Neural progenitor cell (in vitro differentiated cells): ENCODE measurements at regions not wholly inside any gene's neighbourhood (a gene's known extent, or its start where the extent isn't known, plus 50 kb on each side); places are given as distances from the start of the nearest gene placed in this dataset.

Experiments used
- DNase-seq: peaks from one replicate; pipeline ENCODE4 v3.0.0-alpha.2; 2016; ENCODE audit warnings: low spot score
- H2AFZ ChIP-seq: fragments of 200-600 bp; sonication (generic); replicated peaks from 2 replicates; pipeline ENCODE4 v1.6.1; 2016; ENCODE audit warnings: antibody characterized with exemption
- H3F3A ChIP-seq: fragments of 200-600 bp; sonication (generic); 2 replicates; pipeline ENCODE4 v1.6.1; 2016; ENCODE audit warnings: antibody characterized with exemption, low read depth
- H3K27ac ChIP-seq: fragments of 200-600 bp; sonication (generic); 2 replicates; pipeline ENCODE4 v1.5.1; 2016; ENCODE audit warnings: mild to moderate bottlenecking
- H3K27me3 ChIP-seq: fragments of 200-600 bp; sonication (generic); 2 replicates; pipeline ENCODE4 v1.6.1; 2016; ENCODE audit warnings: mild to moderate bottlenecking, moderate library complexity
- H3K36me3 ChIP-seq: fragments of 200-600 bp; sonication (generic); 2 replicates; pipeline ENCODE4 v1.5.1; 2016
- H3K4me1 ChIP-seq: fragments of 200-600 bp; sonication (generic); 2 replicates; pipeline ENCODE4 v1.6.1; 2016; ENCODE audit warnings: mixed run types
- H3K4me2 ChIP-seq: fragments of 200-600 bp; sonication (generic); 2 replicates; pipeline ENCODE4 v1.6.1; 2016
- H3K4me3 ChIP-seq: fragments of 200-600 bp; sonication (generic); 2 replicates; pipeline ENCODE4 v1.5.1; 2016
- H3K79me2 ChIP-seq: fragments of 200-600 bp; sonication (generic); 2 replicates; pipeline ENCODE4 v1.6.1; 2016; ENCODE audit warnings: low read depth
- H3K9ac ChIP-seq: fragments of 200-600 bp; sonication (generic); 2 replicates; pipeline ENCODE4 v1.6.1; 2016
- H3K9me3 ChIP-seq: fragments of 200-600 bp; sonication (generic); 2 replicates; pipeline ENCODE4 v1.5.1; 2016; ENCODE audit warnings: low read depth
- H4K20me1 ChIP-seq: fragments of 200-600 bp; sonication (generic); 2 replicates; pipeline ENCODE4 v1.6.1; 2016; ENCODE audit warnings: low read depth
- H3K27ac Mint-ChIP-seq: 3 replicates; pipeline ENCODE4 v1.8.0; 2021; ENCODE audit warnings: mixed read lengths
- H3K27me3 Mint-ChIP-seq: 2 replicates; pipeline ENCODE4 v1.8.0; 2022; ENCODE audit warnings: low read depth, mild to moderate bottlenecking, inconsistent platforms, moderate library complexity, mixed read lengths; ENCODE audit not compliant: insufficient read depth
- H3K36me3 Mint-ChIP-seq: 3 replicates; pipeline ENCODE4 v1.8.0; 2021; ENCODE audit warnings: mixed read lengths
- H3K4me1 Mint-ChIP-seq: 3 replicates; pipeline ENCODE4 v1.8.0; 2021; ENCODE audit warnings: mixed read lengths
- H3K4me3 Mint-ChIP-seq: 3 replicates; pipeline ENCODE4 v1.8.0; 2021; ENCODE audit warnings: mild to moderate bottlenecking, moderate library complexity, mixed read lengths
- H3K9me3 Mint-ChIP-seq: 3 replicates; pipeline ENCODE4 v1.8.0; 2020; ENCODE audit warnings: mixed read lengths
- EZH2 ChIP-seq: fragments of 200-600 bp; sonication (generic); IDR thresholded peaks from 2 replicates; pipeline ENCODE4 v1.6.1; 2017; ENCODE audit warnings: antibody characterized with exemption, mild to moderate bottlenecking, moderate library complexity
- EZH2phosphoT487 ChIP-seq: fragments of 200-600 bp; sonication (generic); IDR thresholded peaks from 2 replicates; pipeline ENCODE4 v1.6.1; 2017; ENCODE audit warnings: antibody characterized with exemption
- TF ChIP-seq, protein P1 (sequence below): fragments of 200-600 bp; sonication (generic); IDR thresholded peaks from 2 replicates; pipeline ENCODE4 v1.5.1; 2017; ENCODE audit warnings: antibody characterized with exemption, mild to moderate bottlenecking

DNA sequence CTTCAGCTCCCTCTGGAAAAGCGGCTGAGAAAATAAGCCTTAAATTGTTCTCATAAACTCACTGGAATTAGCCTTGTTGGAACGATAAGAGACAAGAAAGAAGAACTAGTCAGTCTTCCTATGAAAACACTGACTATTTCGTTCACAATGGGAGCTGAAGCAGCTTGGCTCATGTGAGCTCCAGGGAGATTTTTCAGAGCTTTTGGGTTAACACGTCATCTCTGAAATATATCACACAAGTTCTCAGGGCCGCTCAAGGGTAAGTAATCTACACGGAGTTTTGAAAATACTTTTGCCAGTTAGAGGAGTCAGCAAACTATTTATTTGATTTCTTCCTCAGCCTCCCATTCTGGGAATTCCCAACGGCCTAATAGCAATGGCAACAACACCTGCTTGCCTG lies 316.2 kb upstream of the MGAT5 start:
- H3K9me3 Mint-ChIP-seq: no peaks in the 10 kb centered on the region
- H3K79me2 ChIP-seq: no peaks in the 10 kb centered on the region
- H2AFZ ChIP-seq: peak overlapping the region; percentile 38
- no peak overlapping the region for H3K9ac ChIP-seq
- H3K4me1 Mint-ChIP-seq: peaks cover 4% of the 10 kb centered on the region
- H3K27me3 Mint-ChIP-seq: peaks cover 2% of the 10 kb centered on the region
- no peaks in the 10 kb centered on the region for H4K20me1 ChIP-seq
- no peak overlapping the region for H3K4me3 ChIP-seq
- TF ChIP-seq, protein P1, sequence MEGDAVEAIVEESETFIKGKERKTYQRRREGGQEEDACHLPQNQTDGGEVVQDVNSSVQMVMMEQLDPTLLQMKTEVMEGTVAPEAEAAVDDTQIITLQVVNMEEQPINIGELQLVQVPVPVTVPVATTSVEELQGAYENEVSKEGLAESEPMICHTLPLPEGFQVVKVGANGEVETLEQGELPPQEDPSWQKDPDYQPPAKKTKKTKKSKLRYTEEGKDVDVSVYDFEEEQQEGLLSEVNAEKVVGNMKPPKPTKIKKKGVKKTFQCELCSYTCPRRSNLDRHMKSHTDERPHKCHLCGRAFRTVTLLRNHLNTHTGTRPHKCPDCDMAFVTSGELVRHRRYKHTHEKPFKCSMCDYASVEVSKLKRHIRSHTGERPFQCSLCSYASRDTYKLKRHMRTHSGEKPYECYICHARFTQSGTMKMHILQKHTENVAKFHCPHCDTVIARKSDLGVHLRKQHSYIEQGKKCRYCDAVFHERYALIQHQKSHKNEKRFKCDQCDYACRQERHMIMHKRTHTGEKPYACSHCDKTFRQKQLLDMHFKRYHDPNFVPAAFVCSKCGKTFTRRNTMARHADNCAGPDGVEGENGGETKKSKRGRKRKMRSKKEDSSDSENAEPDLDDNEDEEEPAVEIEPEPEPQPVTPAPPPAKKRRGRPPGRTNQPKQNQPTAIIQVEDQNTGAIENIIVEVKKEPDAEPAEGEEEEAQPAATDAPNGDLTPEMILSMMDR: no peak
- no peak for TF ChIP-seq EZH2
- no peak for TF ChIP-seq EZH2phosphoT487
- no peaks in the 10 kb centered on the region for H3K27me3 ChIP-seq
- no peaks in the 10 kb centered on the region for H3K36me3 Mint-ChIP-seq
- no peaks in the 10 kb centered on the region for H3K36me3 ChIP-seq
- no peak overlapping the region for H3K27ac ChIP-seq
- H3K4me1 ChIP-seq: peaks cover 12% of the 10 kb centered on the region
- no peak overlapping the region for H3K4me3 Mint-ChIP-seq
- no peaks in the 10 kb centered on the region for H3K9me3 ChIP-seq
- no peak overlapping the region for H3K27ac Mint-ChIP-seq
- no peaks in the 10 kb centered on the region for H3F3A ChIP-seq
- no peak for DNase-seq
- no peak overlapping the region for H3K4me2 ChIP-seq

DNA sequence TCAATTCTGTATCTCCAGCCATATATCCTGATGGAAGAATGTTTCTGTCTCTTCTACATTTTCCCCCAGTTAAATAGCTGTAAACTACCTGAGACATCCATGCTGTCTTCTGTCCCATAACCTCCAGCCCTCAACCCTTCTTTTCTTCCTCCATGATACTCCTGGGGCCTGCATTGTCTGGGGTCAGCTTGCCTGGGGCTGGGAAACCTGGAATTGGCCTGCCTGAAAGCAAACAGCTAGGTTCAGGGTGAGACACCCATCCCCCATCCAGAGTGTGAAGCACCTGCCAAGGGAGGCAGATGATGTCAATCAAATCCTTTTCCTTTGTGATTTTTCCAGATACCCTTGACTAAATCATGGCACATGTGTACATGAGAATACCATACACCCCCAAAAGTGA lies 313.7 kb upstream of the MGAT5 start:
- peaks cover 2% of the 10 kb centered on the region for H3K27me3 Mint-ChIP-seq

DNA sequence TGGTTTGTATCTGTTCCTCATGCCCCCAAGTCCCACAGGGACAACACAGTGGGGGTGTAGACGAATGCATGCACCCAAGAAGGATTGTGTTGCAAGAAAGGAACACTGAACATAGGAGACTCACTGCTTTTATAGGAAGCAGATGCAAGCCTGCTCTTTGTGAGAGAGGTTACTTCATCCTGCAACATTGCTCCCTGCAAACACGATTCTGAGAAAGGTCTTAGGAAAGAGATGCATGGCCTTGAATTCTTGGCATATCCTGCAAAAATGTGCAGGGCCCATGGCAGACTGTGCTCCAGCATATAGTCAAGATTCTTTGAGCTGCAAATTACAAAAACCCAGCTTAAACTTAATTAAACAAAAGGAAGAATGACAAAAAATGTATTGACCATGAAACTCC lies 312.2 kb upstream of the MGAT5 start:
- Histone ChIP-seq H2AFZ (no peak overlapping the region), H3F3A (no peaks in the 10 kb centered on the region), H3K4me1 (peaks cover 19% of the 10 kb centered on the region), H3K9ac (no peak overlapping the region), H3K36me3 (no peaks in the 10 kb centered on the region), H3K9me3 (no peaks in the 10 kb centered on the region), H3K4me2 (no peak overlapping the region), H3K4me3 (no peak overlapping the region), H3K27ac (no peak overlapping the region), H3K27me3 (no peaks in the 10 kb centered on the region), H3K79me2 (no peaks in the 10 kb centered on the region), H4K20me1 (no peaks in the 10 kb centered on the region)
- H3K27ac Mint-ChIP-seq: no peak overlapping the region
- DNase-seq: no peak
- no peak overlapping the region for H3K4me3 Mint-ChIP-seq
- H3K9me3 Mint-ChIP-seq: no peaks in the 10 kb centered on the region
- peaks cover 2% of the 10 kb centered on the region for H3K27me3 Mint-ChIP-seq
- TF ChIP-seq, protein P1: no peak
- TF ChIP-seq EZH2phosphoT487 (no peak), EZH2 (no peak)
- peaks cover 6% of the 10 kb centered on the region for H3K4me1 Mint-ChIP-seq
- H3K36me3 Mint-ChIP-seq: no peaks in the 10 kb centered on the region

More for the DNA sequence above, 313.7 kb upstream of the MGAT5 start:
- Mint-ChIP-seq H3K4me3 (no peak overlapping the region), H3K27ac (no peak overlapping the region), H3K4me1 (peaks cover 6% of the 10 kb centered on the region), H3K9me3 (no peaks in the 10 kb centered on the region), H3K36me3 (no peaks in the 10 kb centered on the region)
- no peaks in the 10 kb centered on the region for H3F3A ChIP-seq
- H2AFZ ChIP-seq: peak overlapping the region; percentile 8
- H3K79me2 ChIP-seq: no peaks in the 10 kb centered on the region
- H3K4me2 ChIP-seq: no peak overlapping the region
- H3K36me3 ChIP-seq: no peaks in the 10 kb centered on the region
- DNase-seq: no peak
- H3K27ac ChIP-seq: no peak overlapping the region
- peaks cover 19% of the 10 kb centered on the region for H3K4me1 ChIP-seq
- TF ChIP-seq EZH2phosphoT487: no peak
- H3K9ac ChIP-seq: no peak overlapping the region
- H3K9me3 ChIP-seq: no peaks in the 10 kb centered on the region
- no peaks in the 10 kb centered on the region for H4K20me1 ChIP-seq
- H3K27me3 ChIP-seq: no peaks in the 10 kb centered on the region
- H3K4me3 ChIP-seq: no peak overlapping the region

DNA sequence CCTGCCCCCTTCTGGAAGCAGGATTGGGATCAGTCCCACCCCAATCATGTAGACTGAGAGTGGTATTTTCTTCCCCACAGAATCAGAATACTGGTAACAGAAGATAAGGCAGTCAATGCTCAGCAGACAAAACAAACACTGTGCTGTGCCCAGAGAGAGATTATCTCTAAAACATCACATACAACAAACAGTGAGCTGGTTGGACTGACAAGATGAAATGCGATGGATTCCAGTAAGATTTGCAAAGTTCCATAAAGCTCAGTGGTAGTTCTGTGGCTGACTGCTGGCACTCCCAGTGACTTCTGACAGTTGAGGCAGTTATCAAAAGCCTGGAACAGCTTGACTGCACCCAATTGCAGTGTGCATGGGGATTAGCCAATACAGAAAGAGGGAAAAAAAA lies 311.5 kb upstream of the MGAT5 start:
- Histone ChIP-seq H3K27ac (no peak overlapping the region), H3K4me3 (no peak overlapping the region), H4K20me1 (no peaks in the 10 kb centered on the region), H3K36me3 (no peaks in the 10 kb centered on the region), H2AFZ (no peak overlapping the region), H3K79me2 (no peaks in the 10 kb centered on the region), H3K4me2 (no peak overlapping the region), H3K27me3 (no peaks in the 10 kb centered on the region), H3K9ac (no peak overlapping the region), H3K9me3 (no peaks in the 10 kb centered on the region), H3K4me1 (peaks cover 19% of the 10 kb centered on the region), H3F3A (no peaks in the 10 kb centered on the region)
- DNase-seq: peak; percentile 17
- peaks cover 2% of the 10 kb centered on the region for H3K27me3 Mint-ChIP-seq
- H3K9me3 Mint-ChIP-seq: no peaks in the 10 kb centered on the region
- H3K27ac Mint-ChIP-seq: no peak overlapping the region
- H3K36me3 Mint-ChIP-seq: no peaks in the 10 kb centered on the region
- H3K4me1 Mint-ChIP-seq: peaks cover 6% of the 10 kb centered on the region
- TF ChIP-seq EZH2phosphoT487: no peak
- H3K4me3 Mint-ChIP-seq: no peak overlapping the region
